HL-60 (cell line): ENCODE measurements at regions not wholly inside any gene's neighbourhood (a gene's known extent, or its start where the extent isn't known, plus 50 kb on each side); places are given as distances from the start of the nearest gene placed in this dataset.

Source experiments
- DNase-seq, 2 experiments: peaks; one replicate each; pipeline ENCODE4 v3.0.0-alpha.2; 2010 to 2020; ENCODE audit warnings: low read depth in 1 of 2, low spot score in 1 of 2
- H3K27ac ChIP-seq: fragments of 250-450 bp; sonication (Bioruptor Pico); replicated peaks from 2 replicates; pipeline ENCODE4 v1.5.1; 2020; ENCODE audit warnings: mild to moderate bottlenecking, moderate library complexity
- H3K27me3 ChIP-seq: fragments of 250-450 bp; sonication (Bioruptor Pico); 2 replicates; pipeline ENCODE4 v1.5.1; 2021; ENCODE audit warnings: mild to moderate bottlenecking, moderate library complexity; ENCODE audit not compliant: insufficient read depth, poor library complexity, severe bottlenecking
- H3K4me3 ChIP-seq: replicated peaks from 2 replicates; pipeline ENCODE4 v1.5.1; 2011; ENCODE audit warnings: mild to moderate bottlenecking, control low read depth, low read length; ENCODE audit not compliant: insufficient read depth
- CTCF ChIP-seq: IDR thresholded peaks from one replicate; pipeline ENCODE4 v1.5.1; 2011; ENCODE audit warnings: low read length, control low read depth, inconsistent platforms; ENCODE audit not compliant: insufficient read depth
- GABPA ChIP-seq: IDR thresholded peaks from 2 replicates; pipeline ENCODE4 v1.6.1; 2012; ENCODE audit warnings: low read depth
- POLR2AphosphoS5 ChIP-seq: IDR thresholded peaks from 2 replicates; pipeline ENCODE4 v1.6.1; 2012; ENCODE audit warnings: low read depth
- SPI1 ChIP-seq: IDR thresholded peaks from 2 replicates; pipeline ENCODE4 v1.6.1; 2012; ENCODE audit warnings: low read depth, mild to moderate bottlenecking, borderline replicate concordance
- TF ChIP-seq, protein P1 (sequence below): IDR thresholded peaks from 2 replicates; pipeline ENCODE4 v1.6.1; 2012; ENCODE audit warnings: low read depth; ENCODE audit not compliant: insufficient replicate concordance

DNA sequence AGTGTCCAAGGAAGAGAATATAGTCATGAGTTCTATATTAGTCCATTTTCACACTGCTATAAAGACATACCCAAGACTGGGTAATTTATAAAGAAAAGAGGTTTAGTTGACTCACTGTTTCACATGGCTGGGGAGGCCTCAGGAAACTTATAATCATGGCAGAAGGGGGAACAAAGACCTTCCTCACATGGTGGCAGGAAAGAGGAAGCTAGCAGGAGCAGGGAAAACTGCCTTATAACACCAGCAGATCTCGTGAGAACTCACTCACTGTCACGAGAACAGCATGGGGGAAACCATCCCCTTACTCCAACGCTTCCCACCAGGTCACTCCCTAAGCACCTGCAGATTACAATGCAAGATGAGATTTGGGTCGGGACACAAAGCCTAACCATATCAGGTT lies 139.0 kb upstream of the ZNF438 start:
- Histone ChIP-seq H3K4me3 (no peak overlapping the region), H3K27ac (no peak overlapping the region), H3K27me3 (no peaks in the 10 kb centered on the region)
- peak; percentile 13 to 26 for DNase-seq
- TF ChIP-seq POLR2AphosphoS5 (no peak), SPI1 (no peak), CTCF (no peak)
- TF ChIP-seq, protein P1, sequence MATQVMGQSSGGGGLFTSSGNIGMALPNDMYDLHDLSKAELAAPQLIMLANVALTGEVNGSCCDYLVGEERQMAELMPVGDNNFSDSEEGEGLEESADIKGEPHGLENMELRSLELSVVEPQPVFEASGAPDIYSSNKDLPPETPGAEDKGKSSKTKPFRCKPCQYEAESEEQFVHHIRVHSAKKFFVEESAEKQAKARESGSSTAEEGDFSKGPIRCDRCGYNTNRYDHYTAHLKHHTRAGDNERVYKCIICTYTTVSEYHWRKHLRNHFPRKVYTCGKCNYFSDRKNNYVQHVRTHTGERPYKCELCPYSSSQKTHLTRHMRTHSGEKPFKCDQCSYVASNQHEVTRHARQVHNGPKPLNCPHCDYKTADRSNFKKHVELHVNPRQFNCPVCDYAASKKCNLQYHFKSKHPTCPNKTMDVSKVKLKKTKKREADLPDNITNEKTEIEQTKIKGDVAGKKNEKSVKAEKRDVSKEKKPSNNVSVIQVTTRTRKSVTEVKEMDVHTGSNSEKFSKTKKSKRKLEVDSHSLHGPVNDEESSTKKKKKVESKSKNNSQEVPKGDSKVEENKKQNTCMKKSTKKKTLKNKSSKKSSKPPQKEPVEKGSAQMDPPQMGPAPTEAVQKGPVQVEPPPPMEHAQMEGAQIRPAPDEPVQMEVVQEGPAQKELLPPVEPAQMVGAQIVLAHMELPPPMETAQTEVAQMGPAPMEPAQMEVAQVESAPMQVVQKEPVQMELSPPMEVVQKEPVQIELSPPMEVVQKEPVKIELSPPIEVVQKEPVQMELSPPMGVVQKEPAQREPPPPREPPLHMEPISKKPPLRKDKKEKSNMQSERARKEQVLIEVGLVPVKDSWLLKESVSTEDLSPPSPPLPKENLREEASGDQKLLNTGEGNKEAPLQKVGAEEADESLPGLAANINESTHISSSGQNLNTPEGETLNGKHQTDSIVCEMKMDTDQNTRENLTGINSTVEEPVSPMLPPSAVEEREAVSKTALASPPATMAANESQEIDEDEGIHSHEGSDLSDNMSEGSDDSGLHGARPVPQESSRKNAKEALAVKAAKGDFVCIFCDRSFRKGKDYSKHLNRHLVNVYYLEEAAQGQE, result no peak

- TF ChIP-seq SPI1 (no peak), CTCF (no peak), POLR2AphosphoS5 (no peak), GABPA (no peak)
- TF ChIP-seq, protein P1, result no peak
- H3K27ac ChIP-seq, result no peak overlapping the region
- no peak for DNase-seq
- no peaks in the 10 kb centered on the region for H3K27me3 ChIP-seq
- no peak overlapping the region for H3K4me3 ChIP-seq
Observed at GRCh38 chr10:31171402-31172083, 139.9 kb upstream of the ZNF438 start.

DNA sequence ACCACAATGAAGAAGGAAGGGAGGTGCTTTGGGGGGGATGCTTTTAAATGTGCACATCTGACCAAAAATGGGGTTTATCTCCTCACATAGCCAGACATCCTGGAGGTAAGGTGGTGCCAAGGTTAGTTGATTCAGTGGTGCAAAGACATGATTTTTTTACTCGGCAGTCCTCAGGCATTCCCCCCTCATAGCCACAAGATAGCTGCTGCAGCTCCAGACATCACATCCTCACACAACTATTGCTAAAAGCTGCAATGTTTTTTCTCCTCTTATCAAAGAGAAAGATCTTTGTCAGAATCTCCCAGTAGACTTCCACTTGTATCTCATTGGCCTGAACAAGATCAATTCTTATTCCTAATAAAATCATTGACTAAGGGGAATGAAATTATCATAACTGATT lies 141.3 kb upstream of the ZNF438 start:
- H3K4me3 ChIP-seq, result no peak overlapping the region
- DNase-seq, result no peak
- TF ChIP-seq SPI1 (no peak), GABPA (no peak), POLR2AphosphoS5 (no peak), CTCF (no peak)
- TF ChIP-seq, protein P1, result no peak
- H3K27me3 ChIP-seq, result no peaks in the 10 kb centered on the region
- no peak overlapping the region for H3K27ac ChIP-seq
